K562 (cell line): ENCODE measurements at regions not wholly inside any gene's neighbourhood (a gene's known extent, or its start where the extent isn't known, plus 50 kb on each side); places are given as distances from the start of the nearest gene placed in this dataset.

ENCODE experiments used
- ATAC-seq: fragments of 200-7000 bp; cut with Tn5 transposase; 3 replicates; pipeline ENCODE4 v1.9.1; 2020; ENCODE audit warnings: moderate library complexity
- BruUV-seq: library from RNA; stranded (reverse); fragments of 400-500 nt; replicated peaks from 2 replicates; lab custom pipeline; 2021; lab: Mats Ljungman, UMichigan
- CTCF ChIA-PET: fragments of 300-600 bp; formaldehyde crosslinking; extraction: SDS; loops from one replicate; lab custom pipeline; 2021; ENCODE audit warnings: low intra/inter-chr PET ratio; lab: Yijun Ruan, JAX
- POLR2A ChIA-PET: fragments of 300-600, 350-650 bp; sonication (Branson Sonifier 250); formaldehyde crosslinking; extraction: SDS; loops from one replicate; lab custom pipeline; 2021; ENCODE audit warnings: antibody characterized with exemption, inconsistent platforms; lab: Yijun Ruan, JAX
- DNase-seq, 4 experiments: peaks; one replicate each; pipeline versions ENCODE4 v3.0.0 to v3.0.0-alpha.2; 2011 to 2018; ENCODE audit warnings: low spot score in 3 of 4, mixed read lengths in 3 of 4; ENCODE audit errors: extremely low read depth in 1 of 4
- FAIRE-seq: peaks from 2 replicates; lab custom pipeline; 2011; peaks lifted over from hg19 to GRCh38; lab: Jason Lieb, UNC
- H2AFZ ChIP-seq: 2 replicates; pipeline ENCODE4 v1.6.0; 2011; ENCODE audit warnings: low read depth, low read length, control low read depth, inconsistent platforms
- H3K27ac ChIP-seq: fragments of 200-600 bp; 3 replicates; pipeline ENCODE4 v1.8.0; 2011; ENCODE audit warnings: low read depth, mild to moderate bottlenecking, control low read depth, inconsistent platforms, low read length, moderate library complexity, mixed read lengths; ENCODE audit errors: extremely low read depth
- H3K27me3 ChIP-seq, 2 experiments: fragments of 300-600 bp in 1 of 2; 2 replicates in 1 of 2; 3 replicates in 1 of 2; pipeline versions ENCODE4 v1.6.0 to v1.8.0; 2011; ENCODE audit warnings: inconsistent platforms in 2 of 2, low read length in 2 of 2, mild to moderate bottlenecking in 1 of 2, mixed read lengths in 1 of 2, moderate library complexity in 1 of 2; ENCODE audit not compliant: control insufficient read depth in 2 of 2, insufficient read depth in 2 of 2
- H3K36me3 ChIP-seq: fragments of 300-600 bp; 3 replicates; pipeline ENCODE4 v1.8.0; 2011; ENCODE audit warnings: mild to moderate bottlenecking, low read length, inconsistent platforms; ENCODE audit not compliant: control insufficient read depth, insufficient read depth
- H3K4me1 ChIP-seq, 2 experiments: fragments of 200-600 bp in 1 of 2; replicated peaks in 1 of 2; 2 replicates in 1 of 2; 3 replicates in 1 of 2; pipeline versions ENCODE4 v1.5.1 to v1.8.0; 2011; ENCODE audit warnings: inconsistent platforms in 2 of 2, low read length in 2 of 2, mild to moderate bottlenecking in 1 of 2, mixed read lengths in 1 of 2, moderate library complexity in 1 of 2; ENCODE audit not compliant: control insufficient read depth in 2 of 2, insufficient read depth in 2 of 2
- H3K4me2 ChIP-seq: 2 replicates; pipeline ENCODE4 v1.6.1; 2011; ENCODE audit warnings: low read length, control low read depth, inconsistent platforms, mixed read lengths; ENCODE audit not compliant: insufficient read depth
- H3K4me3 ChIP-seq: fragments of 200-600 bp; sonication (generic), shearing (Covaris generic); 2 replicates; pipeline ENCODE4 v1.5.1; 2016; ENCODE audit warnings: control low read depth, inconsistent platforms
- H3K79me2 ChIP-seq: fragments of 200-600 bp; 3 replicates; pipeline ENCODE4 v1.8.0; 2011; ENCODE audit warnings: low read length, inconsistent platforms; ENCODE audit not compliant: control insufficient read depth, insufficient read depth
- H3K9ac ChIP-seq, 2 experiments: 2 replicates each; pipeline versions ENCODE4 v1.6.0 to v1.6.1; 2011; ENCODE audit warnings: low read depth in 2 of 2, low read length in 2 of 2, control low read depth in 1 of 2, inconsistent platforms in 1 of 2, mild to moderate bottlenecking in 1 of 2, mixed read lengths in 1 of 2; ENCODE audit not compliant: insufficient read depth in 1 of 2
- H3K9me1 ChIP-seq: one replicate; pipeline ENCODE4 v1.6.0; 2011; ENCODE audit warnings: inconsistent platforms, mild to moderate bottlenecking, low read length, moderate library complexity; ENCODE audit not compliant: control insufficient read depth, insufficient read depth
- H3K9me3 ChIP-seq: replicated peaks from 2 replicates; pipeline ENCODE4 v1.5.1; 2011; ENCODE audit warnings: low read depth, low read length, inconsistent platforms; ENCODE audit not compliant: control insufficient read depth, insufficient read depth
- H4K20me1 ChIP-seq: replicated peaks from 2 replicates; pipeline ENCODE4 v1.6.1; 2011; ENCODE audit warnings: low read length, inconsistent platforms, mixed read lengths; ENCODE audit not compliant: control insufficient read depth, insufficient read depth
- ERF ChIP-seq: fragments of 450-650 bp; formaldehyde crosslinking; IDR thresholded peaks from 2 replicates; pipeline ENCODE4 v1.4.0; 2020; ENCODE audit warnings: mild to moderate bottlenecking, mixed read lengths
- NFIC ChIP-seq: fragments of 450-650 bp; IDR thresholded peaks from 2 replicates; pipeline ENCODE4 v1.6.1; 2017; ENCODE audit warnings: mild to moderate bottlenecking, inconsistent platforms
- SETDB1 ChIP-seq: IDR thresholded peaks from one replicate; pipeline ENCODE4 v1.6.1; 2012; ENCODE audit warnings: low read length, control low read depth, inconsistent platforms
- ZNF212 ChIP-seq: fragments of 450-650 bp; formaldehyde crosslinking; IDR thresholded peaks from 2 replicates; pipeline ENCODE4 v1.4.0; 2020; ENCODE audit warnings: mild to moderate bottlenecking
- ZNF311 ChIP-seq: fragments of 250-450 bp; sonication (Bioruptor Pico); IDR thresholded peaks from 2 replicates; pipeline ENCODE4 v1.4.0; 2020; ENCODE audit warnings: mild to moderate bottlenecking, moderate library complexity
- ZNF696 ChIP-seq: fragments of 250-450 bp; sonication (Bioruptor Pico); conservative IDR thresholded peaks from 2 replicates; pipeline ENCODE4 v1.4.0; 2020; ENCODE audit warnings: mild to moderate bottlenecking, moderate library complexity
- WGBS: fragments of 100-300 bp; shearing (Covaris generic); methylation state at CpG from one replicate; pipeline ENCODE4 v1.1.6; 2016; ENCODE audit warnings: low coverage, mixed read lengths; ENCODE audit not compliant: insufficient coverage; ENCODE audit errors: missing lambda C conversion rate; 5-methylcytosine and 5-hydroxymethylcytosine counted together
- in situ Hi-C: fragments of 300-500 bp; cut with MboI; formaldehyde crosslinking; loops from 4 replicates; pipeline ENCODE4 v1.15.0; 2018; ENCODE audit warnings: inconsistent platforms, mixed read lengths
- intact Hi-C: fragments of 100-400 bp; cut with micrococcal nuclease; formaldehyde crosslinking; loops from 2 replicates; pipeline ENCODE4 v1.14.2; 2022

- CTCF ChIA-PET, result no interaction called here
- POLR2A ChIA-PET, result interaction anchor here (0.8 kb wide), 1 partner anchor 9 kb away, joined by 3 read pairs; no protein-coding TSS in a partner anchor
Observed at GRCh38 chr16:65783709-65784474, 582.6 kb upstream of the CDH5 start.

More at GRCh38 chr16:65783709-65784474, 582.6 kb upstream of the CDH5 start:
- no peak for ATAC-seq
- Histone ChIP-seq H3K27ac (no peak overlapping the region), H3K4me3 (no peak overlapping the region), H2AFZ (no peak overlapping the region), H3K9me1 (no peaks in the 10 kb centered on the region), H3K9me3 (no peaks in the 10 kb centered on the region; the same call in 1 of the 2 replicates), H3K4me2 (no peak overlapping the region), H3K36me3 (no peaks in the 10 kb centered on the region), H4K20me1 (no peaks in the 10 kb centered on the region), H3K4me1 (peaks cover 0 to 4% of the 10 kb centered on the region in 2 experiments; a peak in 1 of 5 replicates), H3K9ac (no peak overlapping the region), H3K27me3 (no peaks in the 10 kb centered on the region), H3K79me2 (no peaks in the 10 kb centered on the region)
- DNase-seq, result no peak
- in situ Hi-C loops, result no loop called here
- WGBS, result 6% methylated on average over 7 of the region's 7 CpGs
- intact Hi-C loops, result no loop called here
- FAIRE-seq, result no peak
- no peak for TF ChIP-seq ERF (CRISPR knock-in tag)
- no peak for TF ChIP-seq ZNF696 (CRISPR knock-in tag)
- TF ChIP-seq NFIC, result peak; percentile 79
- no peak for TF ChIP-seq SETDB1
- TF ChIP-seq ZNF311 (CRISPR knock-in tag), result no peak
- TF ChIP-seq ZNF212, result no peak
- TF ChIP-seq, all 486 proteins: peak for 1
- BruUV-seq, result no TSS peak
